Loucy (cell line): ENCODE measurements at regions not wholly inside any gene's neighbourhood (a gene's known extent, or its start where the extent isn't known, plus 50 kb on each side); places are given as distances from the start of the nearest gene placed in this dataset.

Source experiments
- CTCF ChIP-seq: fragments of 200-600 bp; sonication (generic); conservative IDR thresholded peaks from 2 replicates; pipeline ENCODE4 v1.5.1; 2014; ENCODE audit warnings: mild to moderate bottlenecking, antibody characterized with exemption, low read length
- EZH2phosphoT487 ChIP-seq: fragments of 200-600 bp; IDR thresholded peaks from 2 replicates; pipeline ENCODE4 v1.6.1; 2018; ENCODE audit warnings: antibody characterized with exemption, mild to moderate bottlenecking, moderate library complexity, borderline replicate concordance

GRCh38 chr1:213844632-213845031 is 143.1 kb upstream of the PROX1 start:
- TF ChIP-seq CTCF (no peak), EZH2phosphoT487 (no peak)
